ENCODE measurements at regions not wholly inside any gene's neighbourhood (a gene's known extent, or its start where the extent isn't known, plus 50 kb on each side); places are given as distances from the start of the nearest gene placed in this dataset.

- TF ChIP-seq HMGXB4 (CRISPR knock-in tag; IDR thresholded peaks at IDR 0.05) (no peak), CEBPB (tag; IDR thresholded peaks at IDR 0.05) (no peak), CEBPZ (IDR thresholded peaks at IDR 0.05; ENCODE audit: borderline replicate concordance, low read depth, low read length) (no peak), RBBP5 (IDR thresholded peaks at IDR 0.05; ENCODE audit: borderline replicate concordance, insufficient read depth, low read length, poor library complexity, severe bottlenecking) (no peak), ZNF740 (CRISPR knock-in tag; IDR thresholded peaks at IDR 0.05) (no peak), ZNF740 (tag; IDR thresholded peaks at IDR 0.05) (no peak), POLR2A (conservative IDR thresholded peaks at IDR 0.05) (no peak), SAFB2 (IDR thresholded peaks at IDR 0.05; ENCODE audit: borderline replicate concordance, low read depth, low read length, severe bottlenecking) (no peak), PKNOX1 (IDR thresholded peaks at IDR 0.05) (no peak), CXXC5 (CRISPR knock-in tag; IDR thresholded peaks at IDR 0.05) (no peak)
Measured at GRCh38 chr2:7916670-7917069, 765.2 kb upstream of the ID2 start.

Measured in K562 (cell line).